Muscle of arm (tissue), 1 donor: ENCODE measurements at regions not wholly inside any gene's neighbourhood (a gene's known extent, or its start where the extent isn't known, plus 50 kb on each side); places are given as distances from the start of the nearest gene placed in this dataset.
"Not testable (repeated sequence)": the region's sequence is repeated elsewhere in the genome, so short reads cannot be mapped to it uniquely, and the experiment has no call there.

Experiments
- DNase-seq: peaks from one replicate; pipeline ENCODE4 v3.0.0-alpha.2; 2013

- no peak for DNase-seq
These were observed 552.5 kb upstream of the CRIM1 start for GRCh38 chr2:35803126-35803525.

- no peak for DNase-seq
These were observed 560.7 kb upstream of the CRIM1 start for GRCh38 chr2:35794796-35795450.

GRCh38 chr2:35790292-35790691, 565.3 kb upstream of the CRIM1 start:
- DNase-seq = no peak

GRCh38 chr2:35788543-35788942, 567.0 kb upstream of the CRIM1 start:
- DNase-seq = no peak

GRCh38 chr2:35787302-35788031, 568.1 kb upstream of the CRIM1 start:
- no peak for DNase-seq

GRCh38 chr2:35785564-35785963, 570.0 kb upstream of the CRIM1 start:
- no peak for DNase-seq

- DNase-seq = no peak
These were observed 570.8 kb upstream of the CRIM1 start for GRCh38 chr2:35784777-35785176.

- DNase-seq = no peak
These were observed 571.9 kb upstream of the CRIM1 start for GRCh38 chr2:35783723-35784122.

GRCh38 chr2:35741556-35741955, 614.0 kb upstream of the CRIM1 start:
- no peak for DNase-seq

- no peak for DNase-seq
These were observed 623.9 kb upstream of the CRIM1 start for GRCh38 chr2:35731674-35732073.

GRCh38 chr2:35714883-35715282, 640.7 kb upstream of the CRIM1 start:
- DNase-seq = no peak

- DNase-seq = no peak
These were observed 647.1 kb upstream of the CRIM1 start for GRCh38 chr2:35708411-35708923.

GRCh38 chr2:35688309-35688708, 667.3 kb upstream of the CRIM1 start:
- DNase-seq = no peak

- no peak for DNase-seq
These were observed 703.8 kb upstream of the CRIM1 start for GRCh38 chr2:35651688-35652323.

GRCh38 chr2:35614640-35615039, 740.9 kb upstream of the CRIM1 start:
- DNase-seq = no peak

GRCh38 chr2:35606394-35606793, 749.2 kb upstream of the CRIM1 start:
- DNase-seq = no peak

- no peak for DNase-seq
These were observed 757.3 kb upstream of the CRIM1 start for GRCh38 chr2:35598310-35598709.

- DNase-seq = no peak
These were observed 763.7 kb upstream of the CRIM1 start for GRCh38 chr2:35591886-35592285.

- no peak for DNase-seq
These were observed 769.6 kb upstream of the CRIM1 start for GRCh38 chr2:35585972-35586371.

GRCh38 chr2:35582637-35583036, 772.9 kb upstream of the CRIM1 start:
- DNase-seq = no peak

GRCh38 chr2:35580956-35581355, 774.6 kb upstream of the CRIM1 start:
- DNase-seq = no peak

GRCh38 chr2:35568574-35568973, 787.0 kb upstream of the CRIM1 start:
- DNase-seq = not testable (repeated sequence)

GRCh38 chr2:35562488-35562887, 793.1 kb upstream of the CRIM1 start:
- no peak for DNase-seq
